Adrenal gland (tissue), 9 donors: ENCODE measurements at regions not wholly inside any gene's neighbourhood (a gene's known extent, or its start where the extent isn't known, plus 50 kb on each side); places are given as distances from the start of the nearest gene placed in this dataset.

Experiments
- DNase-seq, 7 donors: peaks; one replicate each; pipeline ENCODE4 v3.0.0-alpha.2; 2019 to 2020
- H3K27ac ChIP-seq, 5 donors: fragments of 200-600 bp; sonication (generic) in 4 of 5; 1 replicate in 3 of 5; 2 replicates in 2 of 5; pipeline versions ENCODE4 v1.5.1 to v1.8.0; 2016 to 2020; ENCODE audit warnings: mild to moderate bottlenecking in 1 of 5
- H3K27me3 ChIP-seq: fragments of 200-600 bp; 2 replicates; pipeline ENCODE4 v1.8.0; 2021
- H3K36me3 ChIP-seq, 2 donors: fragments of 200-600 bp; replicated peaks in 1 of 2; 1 replicate in 1 of 2; 2 replicates in 1 of 2; pipeline versions ENCODE4 v1.5.1 to v1.8.0; 2018 to 2022
- H3K4me1 ChIP-seq, 2 donors: fragments of 200-600 bp; replicated peaks in 1 of 2; 1 replicate in 1 of 2; 2 replicates in 1 of 2; pipeline versions ENCODE4 v1.5.1 to v1.8.0; 2018 to 2021
- H3K4me3 ChIP-seq, 4 donors: fragments of 200-600 bp; sonication (generic) in 3 of 4; one replicate each; pipeline ENCODE4 v1.5.1; 2016 to 2018
- H3K9me3 ChIP-seq, 3 donors: fragments of 200-600 bp; sonication (generic) in 1 of 3; replicated peaks in 1 of 3; 1 replicate in 2 of 3; 2 replicates in 1 of 3; pipeline versions ENCODE4 v1.5.1 to v1.8.0; 2016 to 2021
- CTCF ChIP-seq, 6 experiments: fragments of 450-650 bp in 4 of 6; fragments of 200-600 bp in 2 of 6; sonication (generic) in 1 of 6; IDR thresholded peaks; 1 replicate in 5 of 6; 2 replicates in 1 of 6; pipeline versions ENCODE4 v1.5.1 to v1.8.0; 2016 to 2021; ENCODE audit warnings: antibody characterized with exemption in 6 of 6, mild to moderate bottlenecking in 2 of 6, moderate library complexity in 1 of 6
- POLR2A ChIP-seq, 2 donors: fragments of 450-650 bp; IDR thresholded peaks; one replicate each; pipeline ENCODE4 v1.6.1; 2017; ENCODE audit warnings: antibody characterized with exemption in 2 of 2, mild to moderate bottlenecking in 2 of 2, moderate library complexity in 1 of 2
- WGBS, 4 donors: extraction: QIAGEN DNeasy Blood & Tissue Kit in 2 of 4; methylation state at CpG; one replicate each; pipeline versions ENCODE4 v1.1.5 to v1.1.7; 2013 to 2017; 5-methylcytosine and 5-hydroxymethylcytosine counted together
- intact Hi-C, 2 donors: fragments of 100-400 bp; cut with DNase I; formaldehyde crosslinking; loops; one replicate each; pipeline versions ENCODE4 v1.14.1 to v1.15.0; 2022 to 2023
- donor health status: healthy with polysubstance abuse.
- donor health status: Bipolar disorder and iron deficiency.
- donor health status: DM: yes; HTN: yes; CAD: no.
- donor health status: DM: no; HTN: no; CAD: no.
- donor health status: DM: no; HTN: no; CAD: no.

GRCh38 chrX:128634754-128635153 is 582.6 kb upstream of the ACTRT1 start:
- Histone ChIP-seq H3K27ac (no peak overlapping the region), H3K4me1 (no peaks in the 10 kb centered on the region), H3K4me3 (no peak overlapping the region), H3K9me3 (no peaks in the 10 kb centered on the region), H3K27me3 (peaks cover 4% of the 10 kb centered on the region), H3K36me3 (no peaks in the 10 kb centered on the region)
- intact Hi-C loops: no loop called here
- TF ChIP-seq POLR2A (IDR thresholded peaks at IDR 0.05) (no peak), CTCF (IDR thresholded peaks at IDR 0.05) (no peak)
- WGBS, 4 donors: 16 to 50% (median 33%) methylated on average over 1 of the region's 1 CpG
- no peak for DNase-seq

GRCh38 chrX:128623361-128623760 is 571.2 kb upstream of the ACTRT1 start:
- 89 to 100% methylated on average over 1 of the region's 1 CpG; no CpG with 5 or more reads in 2 of the 4 donors for WGBS, 4 donors

GRCh38 chrX:128622296-128622695 is 570.1 kb upstream of the ACTRT1 start:
- Histone ChIP-seq H3K9me3 (no peaks in the 10 kb centered on the region), H3K4me1 (no peaks in the 10 kb centered on the region), H3K27me3 (peaks cover 3% of the 10 kb centered on the region), H3K4me3 (no peak overlapping the region), H3K36me3 (no peaks in the 10 kb centered on the region), H3K27ac (no peak overlapping the region)
- WGBS, 4 donors: 71 to 95% (median 82%) methylated on average over 1 to 2 of the region's 2 CpGs; no CpG with 5 or more reads in 1 of the 4 donors
- no peak for DNase-seq
- TF ChIP-seq POLR2A (IDR thresholded peaks at IDR 0.05) (no peak), CTCF (IDR thresholded peaks at IDR 0.05) (no peak)
- intact Hi-C loops: no loop called here

More at GRCh38 chrX:128623361-128623760, 571.2 kb upstream of the ACTRT1 start:
- H3K27me3 ChIP-seq: peaks cover 3% of the 10 kb centered on the region
- TF ChIP-seq POLR2A (IDR thresholded peaks at IDR 0.05) (no peak), CTCF (IDR thresholded peaks at IDR 0.05) (no peak)
- H3K9me3 ChIP-seq: no peaks in the 10 kb centered on the region
- no peak overlapping the region for H3K27ac ChIP-seq
- no peak for DNase-seq
- intact Hi-C loops: no loop called here
- no peaks in the 10 kb centered on the region for H3K4me1 ChIP-seq
- no peak overlapping the region for H3K4me3 ChIP-seq
- no peaks in the 10 kb centered on the region for H3K36me3 ChIP-seq

GRCh38 chrX:128619490-128619889 is 567.3 kb upstream of the ACTRT1 start:
- Histone ChIP-seq H3K27ac (no peak overlapping the region), H3K36me3 (no peaks in the 10 kb centered on the region), H3K9me3 (no peaks in the 10 kb centered on the region), H3K4me3 (no peak overlapping the region), H3K27me3 (peaks cover 3% of the 10 kb centered on the region), H3K4me1 (no peaks in the 10 kb centered on the region)
- WGBS, 4 donors: 57 to 79% (median 73%) methylated on average over 3 of the region's 3 CpGs
- intact Hi-C loops: no loop called here
- TF ChIP-seq CTCF (IDR thresholded peaks at IDR 0.05) (no peak), POLR2A (IDR thresholded peaks at IDR 0.05) (no peak)
- no peak for DNase-seq
